A673 (cell line): ENCODE measurements at regions not wholly inside any gene's neighbourhood (a gene's known extent, or its start where the extent isn't known, plus 50 kb on each side); places are given as distances from the start of the nearest gene placed in this dataset.

Experiments
- EZH2 ChIP-seq: fragments of 200-600 bp; sonication (generic); IDR thresholded peaks from 2 replicates; pipeline ENCODE4 v1.6.1; 2017; ENCODE audit warnings: borderline replicate concordance, low read depth, mild to moderate bottlenecking, mixed read lengths, antibody characterized with exemption, low read length; ENCODE audit not compliant: poor library complexity, severe bottlenecking
- TF ChIP-seq, protein P1 (sequence below): fragments of 300-800, 200-600 bp; sonication (generic); conservative IDR thresholded peaks from 2 replicates; pipeline ENCODE4 v1.5.1; 2017; ENCODE audit warnings: low read depth, mild to moderate bottlenecking, antibody characterized with exemption, low read length, moderate library complexity, mixed read lengths

- TF ChIP-seq, protein P1, sequence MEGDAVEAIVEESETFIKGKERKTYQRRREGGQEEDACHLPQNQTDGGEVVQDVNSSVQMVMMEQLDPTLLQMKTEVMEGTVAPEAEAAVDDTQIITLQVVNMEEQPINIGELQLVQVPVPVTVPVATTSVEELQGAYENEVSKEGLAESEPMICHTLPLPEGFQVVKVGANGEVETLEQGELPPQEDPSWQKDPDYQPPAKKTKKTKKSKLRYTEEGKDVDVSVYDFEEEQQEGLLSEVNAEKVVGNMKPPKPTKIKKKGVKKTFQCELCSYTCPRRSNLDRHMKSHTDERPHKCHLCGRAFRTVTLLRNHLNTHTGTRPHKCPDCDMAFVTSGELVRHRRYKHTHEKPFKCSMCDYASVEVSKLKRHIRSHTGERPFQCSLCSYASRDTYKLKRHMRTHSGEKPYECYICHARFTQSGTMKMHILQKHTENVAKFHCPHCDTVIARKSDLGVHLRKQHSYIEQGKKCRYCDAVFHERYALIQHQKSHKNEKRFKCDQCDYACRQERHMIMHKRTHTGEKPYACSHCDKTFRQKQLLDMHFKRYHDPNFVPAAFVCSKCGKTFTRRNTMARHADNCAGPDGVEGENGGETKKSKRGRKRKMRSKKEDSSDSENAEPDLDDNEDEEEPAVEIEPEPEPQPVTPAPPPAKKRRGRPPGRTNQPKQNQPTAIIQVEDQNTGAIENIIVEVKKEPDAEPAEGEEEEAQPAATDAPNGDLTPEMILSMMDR = no peak
- no peak for TF ChIP-seq EZH2
Measured at GRCh38 chr12:111048991-111049390, 128.6 kb upstream of the MYL2 start.
